Activated CD4-positive, alpha-beta T cell treated with anti-CD3 and anti-CD28 coated beads, Interleukin-2, amount 10 ng/mL, durations not matched to agents 24 days and 14 days (primary cell): ENCODE measurements at regions not wholly inside any gene's neighbourhood (a gene's known extent, or its start where the extent isn't known, plus 50 kb on each side); places are given as distances from the start of the nearest gene placed in this dataset.
"Not testable (repeated sequence)": the region's sequence is repeated elsewhere in the genome, so short reads cannot be mapped to it uniquely, and the experiment has no call there.

Experiments
- DNase-seq: peaks from one replicate; pipeline ENCODE4 v3.0.0; 2022
- H3K27ac Mint-ChIP-seq: one replicate; pipeline ENCODE4 v1.8.0; 2022; ENCODE audit warnings: mild to moderate bottlenecking, mixed read lengths
- H3K27me3 Mint-ChIP-seq: one replicate; pipeline ENCODE4 v1.8.0; 2022; ENCODE audit warnings: mixed read lengths
- H3K36me3 Mint-ChIP-seq: one replicate; pipeline ENCODE4 v1.8.0; 2022; ENCODE audit warnings: low read depth, mild to moderate bottlenecking, mixed read lengths
- H3K4me1 Mint-ChIP-seq: one replicate; pipeline ENCODE4 v1.8.0; 2021; ENCODE audit warnings: mixed read lengths
- H3K4me3 Mint-ChIP-seq: one replicate; pipeline ENCODE4 v1.8.0; 2022; ENCODE audit warnings: mild to moderate bottlenecking, moderate library complexity, mixed read lengths
- H3K9me3 Mint-ChIP-seq: one replicate; pipeline ENCODE4 v1.8.0; 2021; ENCODE audit warnings: mixed read lengths
- intact Hi-C: fragments of 100-400 bp; cut with micrococcal nuclease; formaldehyde crosslinking; loops from one replicate; pipeline ENCODE4 v1.15.1; 2023

- Mint-ChIP-seq H3K4me3 (no peak overlapping the region), H3K27me3 (no peaks in the 10 kb centered on the region), H3K9me3 (no peaks in the 10 kb centered on the region), H3K27ac (no peak overlapping the region), H3K36me3 (no peaks in the 10 kb centered on the region), H3K4me1 (no peaks in the 10 kb centered on the region)
- intact Hi-C loops, result no loop called here
- no peak for DNase-seq
Observed at GRCh38 chr1:79190074-79190473, 183.5 kb upstream of the ADGRL4 start.

GRCh38 chr1:79188337-79188736, 181.8 kb upstream of the ADGRL4 start:
- no peaks in the 10 kb centered on the region for H3K36me3 Mint-ChIP-seq

DNA sequence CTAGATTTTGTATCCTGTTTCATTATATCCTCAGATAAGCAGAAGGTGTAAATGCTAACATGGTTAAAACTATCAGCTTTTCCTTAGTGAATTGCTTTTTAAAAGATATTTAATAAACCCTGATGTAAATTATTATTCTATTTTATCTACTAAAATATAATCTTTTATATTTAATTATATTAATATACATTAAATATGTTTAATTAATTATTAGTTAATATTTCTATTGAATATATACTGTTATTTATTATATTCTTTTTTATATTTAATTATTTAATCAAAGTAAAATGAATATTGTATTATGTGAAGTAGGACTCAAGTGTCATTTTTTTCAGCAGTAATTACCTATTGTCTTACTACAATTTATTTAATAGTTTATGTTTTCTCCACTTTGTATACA, 179.7 kb upstream of the ADGRL4 start:
- no peaks in the 10 kb centered on the region for H3K9me3 Mint-ChIP-seq
- no peak overlapping the region for H3K27ac Mint-ChIP-seq
- no peak for DNase-seq
- H3K4me3 Mint-ChIP-seq, result no peak overlapping the region
- H3K4me1 Mint-ChIP-seq, result no peaks in the 10 kb centered on the region
- H3K27me3 Mint-ChIP-seq, result no peaks in the 10 kb centered on the region
- intact Hi-C loops, result no loop called here
- H3K36me3 Mint-ChIP-seq, result no peaks in the 10 kb centered on the region

More at GRCh38 chr1:79188337-79188736, 181.8 kb upstream of the ADGRL4 start:
- Mint-ChIP-seq H3K9me3 (no peaks in the 10 kb centered on the region), H3K27me3 (no peaks in the 10 kb centered on the region), H3K4me1 (no peaks in the 10 kb centered on the region), H3K4me3 (no peak overlapping the region), H3K27ac (no peak overlapping the region)
- no peak for DNase-seq
- intact Hi-C loops, result no loop called here

DNA sequence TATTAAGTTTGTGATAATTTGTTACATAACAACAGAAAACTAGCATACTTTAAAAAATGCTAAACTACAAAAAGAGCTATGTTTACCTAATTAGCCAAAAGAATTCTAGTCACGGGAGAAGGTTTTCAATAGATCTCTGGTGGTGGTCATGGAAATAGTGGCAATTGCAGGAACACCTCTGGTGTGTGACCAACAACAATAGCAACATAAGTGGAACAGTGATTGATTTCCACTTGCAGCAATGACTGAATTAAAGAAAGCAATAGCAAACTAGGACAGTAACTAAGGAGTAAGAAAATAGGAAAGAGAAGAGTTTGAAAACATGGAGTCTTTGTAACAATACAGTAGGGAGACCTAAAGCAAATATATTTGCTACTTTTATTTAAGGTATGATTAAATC, 171.3 kb upstream of the ADGRL4 start:
- Mint-ChIP-seq H3K27ac (no peak overlapping the region), H3K36me3 (no peaks in the 10 kb centered on the region), H3K27me3 (no peaks in the 10 kb centered on the region), H3K4me3 (no peak overlapping the region), H3K9me3 (peaks cover 3% of the 10 kb centered on the region), H3K4me1 (no peaks in the 10 kb centered on the region)
- DNase-seq, result no peak
- intact Hi-C loops, result no loop called here

GRCh38 chr1:79161077-79161476, 154.5 kb upstream of the ADGRL4 start:
- no peaks in the 10 kb centered on the region for H3K9me3 Mint-ChIP-seq
- DNase-seq, result no peak
- H3K4me1 Mint-ChIP-seq, result no peaks in the 10 kb centered on the region
- no peak overlapping the region for H3K4me3 Mint-ChIP-seq
- intact Hi-C loops, result no loop called here
- no peak overlapping the region for H3K27ac Mint-ChIP-seq
- H3K27me3 Mint-ChIP-seq, result no peaks in the 10 kb centered on the region
- no peaks in the 10 kb centered on the region for H3K36me3 Mint-ChIP-seq

DNA sequence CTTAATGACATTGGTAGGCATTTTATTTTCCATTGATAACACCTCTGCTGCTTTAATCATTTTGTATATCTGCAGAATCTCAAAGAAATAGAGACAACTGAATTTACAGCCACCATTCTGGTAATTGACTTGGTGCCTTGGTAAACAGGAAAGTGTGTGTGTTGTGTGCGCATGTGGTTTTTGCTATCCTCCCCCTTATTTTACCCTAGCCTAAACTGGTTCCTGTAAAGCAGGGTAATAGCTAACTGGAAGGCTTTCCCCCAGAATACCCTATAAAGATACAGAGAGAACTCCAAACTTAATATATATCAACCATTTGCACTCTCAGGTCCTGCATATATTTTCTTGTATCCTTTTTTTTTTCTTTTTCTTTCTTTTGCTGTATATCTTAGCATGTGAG, 149.5 kb upstream of the ADGRL4 start:
- intact Hi-C loops, result no loop called here
- H3K27ac Mint-ChIP-seq, result no peak overlapping the region
- no peaks in the 10 kb centered on the region for H3K27me3 Mint-ChIP-seq
- H3K4me1 Mint-ChIP-seq, result no peaks in the 10 kb centered on the region
- no peak for DNase-seq
- no peaks in the 10 kb centered on the region for H3K36me3 Mint-ChIP-seq
- H3K4me3 Mint-ChIP-seq, result no peak overlapping the region
- no peaks in the 10 kb centered on the region for H3K9me3 Mint-ChIP-seq

DNA sequence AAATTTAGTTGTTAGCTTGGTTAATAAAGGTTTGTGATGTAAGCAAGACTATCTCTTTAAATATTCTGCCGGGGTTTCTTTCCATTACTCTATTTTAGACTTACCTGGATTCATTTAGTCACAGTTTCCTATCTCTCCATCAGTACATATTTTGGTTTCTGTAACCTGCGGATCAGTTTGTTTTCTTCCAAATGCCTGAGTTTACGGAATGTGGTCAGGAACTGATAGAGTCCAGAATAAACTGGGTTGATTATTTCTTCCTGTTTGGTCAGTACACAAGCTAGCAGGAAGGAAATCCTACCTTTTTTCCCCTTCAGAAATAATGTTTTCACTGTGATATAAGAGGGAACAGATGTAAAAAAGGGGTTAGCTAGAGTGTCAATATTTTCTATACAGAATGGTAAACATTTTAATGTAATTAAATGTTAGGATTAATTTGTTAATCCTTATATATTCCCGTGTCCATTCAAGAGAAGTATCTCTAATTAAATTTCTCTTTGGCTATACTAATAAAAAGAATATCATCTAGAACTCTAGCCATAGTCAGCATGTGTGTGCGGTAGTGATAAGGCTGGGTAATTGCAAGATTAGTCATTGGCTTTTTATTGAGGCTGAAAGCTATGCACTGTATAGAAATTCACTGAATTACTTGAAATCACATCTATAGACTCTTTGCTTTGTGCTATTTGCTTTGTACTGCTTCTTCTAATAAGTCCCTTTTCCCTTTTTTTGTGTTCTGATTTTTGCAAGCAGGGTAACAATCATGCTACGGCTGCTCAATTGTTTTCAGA, 144.7 kb upstream of the ADGRL4 start:
- Mint-ChIP-seq H3K27ac (no peak overlapping the region), H3K27me3 (no peaks in the 10 kb centered on the region), H3K4me3 (no peak overlapping the region), H3K36me3 (no peaks in the 10 kb centered on the region), H3K9me3 (no peaks in the 10 kb centered on the region), H3K4me1 (no peaks in the 10 kb centered on the region)
- DNase-seq, result no peak
- intact Hi-C loops, result no loop called here

DNA sequence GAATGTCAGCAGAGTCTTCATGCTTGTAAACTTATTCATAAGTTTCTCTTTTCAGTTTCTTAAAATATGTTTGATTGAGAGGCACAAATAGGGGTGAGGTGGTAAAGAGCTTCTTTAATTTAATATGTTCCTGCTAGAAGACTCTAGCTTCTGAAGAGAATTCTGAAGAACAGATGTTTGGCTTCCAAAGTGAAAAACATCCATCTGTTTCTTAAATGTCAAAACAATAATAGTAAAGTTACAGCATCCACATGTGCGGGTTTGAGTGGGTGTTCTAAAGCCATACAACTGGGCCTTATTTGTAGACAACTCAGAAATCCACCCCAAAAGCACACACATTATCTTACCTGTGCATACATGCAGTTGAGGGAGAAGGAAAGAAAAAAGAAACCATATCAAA, 144.0 kb upstream of the ADGRL4 start:
- Mint-ChIP-seq H3K9me3 (no peaks in the 10 kb centered on the region), H3K4me3 (no peak overlapping the region), H3K36me3 (no peaks in the 10 kb centered on the region), H3K27me3 (no peaks in the 10 kb centered on the region), H3K27ac (no peak overlapping the region), H3K4me1 (no peaks in the 10 kb centered on the region)
- intact Hi-C loops, result no loop called here
- DNase-seq, result no peak

GRCh38 chr1:79138227-79138626, 131.7 kb upstream of the ADGRL4 start:
- DNase-seq, H3K4me1 Mint-ChIP-seq, H3K4me3 Mint-ChIP-seq, H3K9me3 Mint-ChIP-seq, H3K27me3 Mint-ChIP-seq, intact Hi-C loops, H3K27ac Mint-ChIP-seq, H3K36me3 Mint-ChIP-seq: not testable (repeated sequence)

DNA sequence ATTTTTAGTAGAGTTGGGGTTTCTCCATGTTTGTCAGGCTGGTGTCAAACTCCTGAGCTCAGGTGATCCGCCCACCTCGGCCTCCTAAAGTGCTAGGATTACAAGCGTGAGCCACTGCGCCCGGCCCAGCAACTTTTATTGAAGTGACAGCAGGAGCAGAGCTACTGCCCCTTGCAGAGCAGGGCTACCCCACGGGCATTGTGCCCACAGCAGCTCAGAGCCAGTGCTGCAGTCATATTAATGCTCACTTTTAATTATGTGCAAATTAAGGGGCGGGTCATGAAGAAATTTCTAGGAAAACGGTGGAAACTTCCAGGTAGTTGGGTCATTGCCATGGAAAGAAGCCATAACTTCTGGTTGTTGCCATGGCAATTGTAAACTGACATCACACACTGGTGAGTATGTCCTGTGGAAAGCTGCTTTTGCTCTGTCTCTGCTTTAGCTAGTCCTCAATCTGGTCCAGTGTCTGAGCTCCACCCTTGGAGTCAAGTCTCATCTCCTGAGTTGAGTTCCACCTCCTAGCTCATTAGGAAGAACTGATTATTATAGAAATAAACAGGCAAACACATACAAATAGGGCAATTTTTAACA, 127.3 kb upstream of the ADGRL4 start:
- H3K27ac Mint-ChIP-seq, result no peak overlapping the region
- no peaks in the 10 kb centered on the region for H3K9me3 Mint-ChIP-seq
- no peaks in the 10 kb centered on the region for H3K27me3 Mint-ChIP-seq
- no peaks in the 10 kb centered on the region for H3K36me3 Mint-ChIP-seq
- intact Hi-C loops, result no loop called here
- H3K4me1 Mint-ChIP-seq, result no peaks in the 10 kb centered on the region
- DNase-seq, result no peak
- H3K4me3 Mint-ChIP-seq, result no peak overlapping the region

GRCh38 chr1:79131626-79132025, 125.1 kb upstream of the ADGRL4 start:
- DNase-seq, result no peak
- H3K4me1 Mint-ChIP-seq, result no peaks in the 10 kb centered on the region
- no peaks in the 10 kb centered on the region for H3K9me3 Mint-ChIP-seq
- no peaks in the 10 kb centered on the region for H3K27me3 Mint-ChIP-seq
- no peak overlapping the region for H3K4me3 Mint-ChIP-seq
- no peak overlapping the region for H3K27ac Mint-ChIP-seq
- no peaks in the 10 kb centered on the region for H3K36me3 Mint-ChIP-seq
- intact Hi-C loops, result no loop called here

GRCh38 chr1:79129914-79130313, 123.4 kb upstream of the ADGRL4 start:
- H3K9me3 Mint-ChIP-seq, result no peaks in the 10 kb centered on the region
- no peak for DNase-seq
- no peaks in the 10 kb centered on the region for H3K27me3 Mint-ChIP-seq
- H3K36me3 Mint-ChIP-seq, result no peaks in the 10 kb centered on the region
- no peaks in the 10 kb centered on the region for H3K4me1 Mint-ChIP-seq
- intact Hi-C loops, result no loop called here
- H3K4me3 Mint-ChIP-seq, result no peak overlapping the region
- H3K27ac Mint-ChIP-seq, result no peak overlapping the region

DNA sequence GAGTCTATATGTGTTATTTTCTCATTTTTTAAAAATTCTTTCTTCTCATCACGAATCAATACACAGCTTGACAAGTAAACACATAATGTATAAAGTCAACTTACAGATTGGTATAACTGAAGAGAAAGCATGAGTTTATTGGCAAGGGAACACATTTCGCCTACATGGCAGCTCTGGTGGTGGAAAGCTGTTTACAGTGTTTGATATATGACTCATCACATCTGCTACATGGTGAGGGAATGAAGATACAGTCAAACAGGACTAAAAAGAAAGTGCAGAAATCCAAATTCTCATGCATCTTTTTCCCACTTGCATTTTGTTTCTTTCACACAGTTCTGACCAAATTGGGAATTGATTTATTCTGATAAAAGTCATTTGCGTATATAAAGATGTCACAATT, 122.2 kb upstream of the ADGRL4 start:
- no peaks in the 10 kb centered on the region for H3K9me3 Mint-ChIP-seq
- no peaks in the 10 kb centered on the region for H3K27me3 Mint-ChIP-seq
- no peaks in the 10 kb centered on the region for H3K36me3 Mint-ChIP-seq
- no peak overlapping the region for H3K4me3 Mint-ChIP-seq
- H3K4me1 Mint-ChIP-seq, result no peaks in the 10 kb centered on the region
- no peak overlapping the region for H3K27ac Mint-ChIP-seq
- intact Hi-C loops, result no loop called here
- no peak for DNase-seq

- Mint-ChIP-seq H3K4me3 (no peak overlapping the region), H3K27me3 (no peaks in the 10 kb centered on the region), H3K27ac (no peak overlapping the region), H3K36me3 (no peaks in the 10 kb centered on the region), H3K4me1 (no peaks in the 10 kb centered on the region), H3K9me3 (no peaks in the 10 kb centered on the region)
- DNase-seq, result no peak
- intact Hi-C loops, result no loop called here
Observed at GRCh38 chr1:79124756-79125155, 118.2 kb upstream of the ADGRL4 start.

GRCh38 chr1:79122521-79122920, 116.0 kb upstream of the ADGRL4 start:
- DNase-seq, result no peak
- no peaks in the 10 kb centered on the region for H3K9me3 Mint-ChIP-seq
- H3K4me1 Mint-ChIP-seq, result no peaks in the 10 kb centered on the region
- intact Hi-C loops, result no loop called here
- no peak overlapping the region for H3K27ac Mint-ChIP-seq
- no peaks in the 10 kb centered on the region for H3K36me3 Mint-ChIP-seq
- no peaks in the 10 kb centered on the region for H3K27me3 Mint-ChIP-seq
- no peak overlapping the region for H3K4me3 Mint-ChIP-seq
